RCC 7860 (cell line): ENCODE measurements at regions not wholly inside any gene's neighbourhood (a gene's known extent, or its start where the extent isn't known, plus 50 kb on each side); places are given as distances from the start of the nearest gene placed in this dataset.

Experiments
- DNase-seq: peaks from one replicate; pipeline ENCODE4 v3.0.0-alpha.2; 2015; ENCODE audit warnings: low spot score
- FAIRE-seq: peaks from 2 replicates; lab custom pipeline; 2012; peaks lifted over from hg19 to GRCh38; lab: Jason Lieb, UNC

DNA sequence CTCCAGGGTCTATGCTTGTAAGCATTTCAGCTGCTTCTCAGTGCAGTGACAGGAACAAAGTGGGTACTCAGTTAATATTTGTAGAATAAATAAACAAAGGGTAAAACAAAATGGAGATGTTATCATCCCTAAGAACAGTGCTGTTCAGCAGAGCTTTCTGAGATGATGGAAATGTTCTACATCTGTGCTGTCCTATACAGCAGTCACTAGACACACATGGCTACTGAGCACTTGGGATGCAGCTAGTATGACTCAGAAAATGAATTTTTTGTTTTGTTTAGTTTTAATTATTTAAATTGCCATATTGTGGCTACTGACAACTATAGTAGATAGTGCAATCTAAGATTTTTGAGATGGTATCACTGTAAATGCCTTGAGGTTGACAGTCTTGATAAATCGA is 283.8 kb upstream of the ADAMTS9 start:
- FAIRE-seq: no peak
- peak; percentile 4 for DNase-seq

DNA sequence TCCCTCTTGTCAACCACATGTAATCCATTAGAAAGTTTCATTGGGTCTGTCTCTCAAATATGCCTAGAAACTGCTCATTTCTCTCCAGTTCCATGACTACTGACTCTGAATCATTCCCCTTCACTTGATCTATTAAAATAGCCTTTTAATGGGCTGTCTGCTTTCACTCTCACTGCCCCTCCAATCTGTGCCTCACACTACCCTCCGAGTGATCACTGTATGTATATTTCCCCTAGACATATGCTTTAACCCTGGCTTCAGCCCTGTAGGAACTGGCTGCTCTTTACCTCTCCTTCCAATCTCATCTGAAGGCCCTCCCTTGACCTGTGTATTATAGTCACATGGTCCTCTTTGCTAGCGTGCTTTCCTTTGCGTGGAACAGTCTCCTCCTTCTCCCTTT is 282.8 kb upstream of the ADAMTS9 start:
- FAIRE-seq: no peak

DNA sequence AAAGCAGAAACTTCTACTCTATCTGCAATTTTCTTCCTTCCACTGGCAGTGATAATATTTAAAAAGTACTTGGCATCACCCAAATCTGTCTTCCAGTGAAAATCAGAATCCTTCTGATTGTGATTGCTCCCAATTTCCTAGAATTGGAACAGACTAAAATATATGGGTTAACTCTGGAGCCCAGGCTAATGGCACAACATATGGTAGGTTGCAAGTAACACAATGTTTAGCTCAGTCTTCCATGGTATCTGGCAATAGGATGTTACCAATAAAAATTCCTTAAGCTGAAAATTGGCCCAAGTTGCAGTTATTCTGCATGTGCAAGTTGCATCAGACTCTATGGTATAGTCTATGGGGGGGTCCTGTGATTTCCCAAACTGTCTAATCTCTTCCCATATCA is 273.5 kb upstream of the ADAMTS9 start:
- DNase-seq: no peak
- no peak for FAIRE-seq

More for the DNA sequence above, 282.8 kb upstream of the ADAMTS9 start:
- DNase-seq: no peak

DNA sequence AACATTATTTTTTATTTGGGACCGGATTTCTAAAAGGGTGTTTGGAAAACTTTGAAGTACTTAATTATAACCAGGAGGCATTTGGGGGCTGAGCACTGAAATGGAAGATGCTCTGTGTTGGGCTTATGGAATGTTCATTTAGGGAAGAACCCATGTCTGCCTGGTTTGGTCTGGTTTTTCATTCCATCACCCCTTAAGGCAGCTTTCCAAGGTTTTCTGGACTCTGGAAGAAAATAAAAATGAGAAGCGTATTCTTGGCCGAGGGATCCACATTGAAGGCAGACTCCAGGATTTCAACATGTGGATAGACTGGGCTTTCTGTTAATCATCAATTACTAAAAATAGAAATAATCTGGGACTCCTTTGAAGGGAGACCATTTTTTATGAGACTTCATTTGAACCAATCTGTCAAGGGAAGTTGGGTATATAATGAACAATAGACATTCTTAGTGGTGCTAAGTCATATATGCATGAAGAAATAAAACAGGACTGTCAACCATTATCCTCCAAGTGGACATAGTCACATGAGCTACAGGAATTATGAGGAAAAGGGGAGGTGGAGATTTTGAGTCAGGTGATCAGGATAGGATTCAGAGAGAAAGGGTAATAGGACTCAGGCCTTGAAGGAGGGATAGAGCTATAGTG is 270.5 kb upstream of the ADAMTS9 start:
- DNase-seq (no peak), FAIRE-seq (no peak)

DNA sequence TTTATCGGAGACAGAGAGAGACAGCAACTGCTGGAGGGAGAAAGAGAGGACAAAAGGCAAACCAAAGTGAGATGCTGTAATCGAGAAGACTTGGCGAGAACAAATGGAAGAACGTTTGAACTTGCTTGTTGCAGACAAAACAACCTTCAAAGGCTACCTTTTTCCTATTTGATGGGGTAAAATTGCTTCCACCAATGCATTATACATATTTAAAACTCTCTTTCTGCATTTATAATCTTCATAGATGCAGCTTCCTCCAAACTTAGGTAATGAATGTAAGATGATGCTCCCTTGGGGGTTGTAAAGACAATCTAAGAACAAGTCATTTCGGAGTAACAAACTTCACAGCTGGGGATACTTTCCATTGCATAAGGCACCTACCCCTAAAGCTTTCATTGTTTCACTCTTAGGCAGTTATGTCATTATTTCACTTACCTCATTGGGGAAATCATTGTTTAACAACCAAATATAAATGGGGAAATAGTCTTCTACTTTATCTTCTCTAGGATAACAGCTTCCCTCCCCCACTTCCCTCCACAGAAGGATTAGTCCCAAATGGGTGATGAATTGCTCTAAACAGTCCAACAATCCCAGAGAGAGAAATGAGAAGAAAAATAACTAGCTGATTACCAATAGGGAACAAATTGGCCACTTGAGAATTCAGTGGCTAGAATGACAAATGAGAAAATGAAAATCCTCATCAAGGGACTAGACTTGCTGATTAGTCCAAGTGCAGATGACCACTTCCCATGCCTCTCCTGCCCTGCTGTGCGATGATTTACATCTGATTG is 269.8 kb upstream of the ADAMTS9 start:
- no peak for FAIRE-seq
- no peak for DNase-seq

DNA sequence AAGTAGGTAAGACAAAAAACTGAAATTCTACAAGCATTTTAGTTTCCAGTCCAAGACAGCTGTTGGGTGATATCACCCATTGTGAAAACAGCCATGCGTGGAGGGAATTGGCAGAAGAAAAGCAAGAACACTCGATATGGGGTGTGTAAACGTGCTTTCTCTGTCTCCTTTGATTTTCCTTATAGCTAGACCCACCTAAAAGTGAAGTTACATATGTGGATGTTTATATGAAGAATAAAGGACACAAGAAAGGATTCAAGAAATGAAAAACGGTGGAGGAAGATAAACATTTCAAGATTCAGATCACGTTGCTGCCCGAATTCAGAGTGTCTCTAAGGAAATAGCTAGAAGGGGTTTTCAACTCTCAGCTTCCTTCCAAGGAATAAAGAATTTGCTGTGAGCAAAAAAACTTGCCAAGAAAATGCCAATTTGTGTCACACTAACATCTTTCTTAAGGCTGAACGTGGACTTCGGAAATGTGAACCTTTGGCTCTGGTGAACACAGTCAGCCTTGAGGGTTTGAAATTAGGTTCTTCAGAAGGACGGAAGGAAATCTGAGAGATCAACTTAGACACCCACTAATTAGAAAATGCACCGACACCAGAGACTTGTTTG is 269.0 kb upstream of the ADAMTS9 start:
- DNase-seq (no peak), FAIRE-seq (no peak)

DNA sequence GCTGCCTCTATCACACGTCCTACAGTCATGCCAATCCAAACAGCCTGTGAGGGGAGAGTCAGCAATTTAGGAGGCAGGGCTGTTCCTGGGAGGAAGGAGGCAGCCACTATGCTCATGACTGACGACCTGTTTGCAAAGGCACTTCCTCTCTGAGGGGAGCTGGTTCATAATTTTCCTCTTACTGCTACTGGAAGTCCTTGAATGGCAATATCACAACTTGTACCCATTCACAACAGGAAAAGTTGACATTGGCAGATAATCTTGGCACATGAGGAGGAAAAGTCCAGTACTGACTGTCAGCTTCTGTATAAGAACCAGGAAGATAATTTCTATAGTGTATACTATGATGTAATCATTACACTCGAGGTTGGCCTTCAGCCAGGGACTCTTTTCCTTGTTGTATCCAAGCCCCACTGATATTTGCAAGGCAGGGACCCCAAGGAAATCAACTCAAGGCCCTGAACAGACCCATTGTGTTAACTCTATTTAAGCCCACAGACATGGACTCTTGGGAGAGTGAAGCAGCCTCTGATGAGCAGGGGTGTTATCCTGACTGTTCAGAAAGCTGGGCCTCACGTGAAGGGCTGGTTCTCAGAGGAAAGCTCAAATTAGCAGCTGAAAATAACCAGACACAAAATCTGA is 267.3 kb upstream of the ADAMTS9 start:
- no peak for FAIRE-seq
- DNase-seq: no peak

DNA sequence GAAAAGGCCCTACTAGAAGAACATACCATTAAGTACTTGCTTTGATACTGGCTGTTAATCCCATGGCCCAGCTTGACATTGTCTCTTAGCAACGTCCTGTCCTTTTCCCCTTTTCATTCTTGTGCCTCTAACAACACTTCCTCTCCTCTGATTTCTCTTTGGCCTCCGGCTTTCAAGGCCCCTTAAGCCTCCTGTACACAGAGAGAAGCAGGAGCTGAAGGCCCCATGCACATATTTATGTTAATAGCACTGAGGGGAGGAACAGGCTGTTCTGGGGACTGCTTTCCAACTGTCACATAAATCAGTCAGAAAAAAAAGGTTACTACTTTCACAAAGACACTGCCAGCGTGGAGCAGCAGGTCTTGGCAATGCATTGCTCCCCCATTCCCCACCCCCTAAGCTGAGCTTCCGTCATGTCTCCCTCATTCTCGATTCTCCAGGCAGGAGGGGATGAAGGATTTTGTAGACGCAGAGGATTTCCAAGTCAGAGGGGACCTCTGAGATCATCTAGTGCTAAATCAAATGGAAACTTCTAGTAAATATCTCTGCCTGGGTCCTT is 257.4 kb upstream of the ADAMTS9 start:
- no peak for FAIRE-seq
- DNase-seq: no peak

DNA sequence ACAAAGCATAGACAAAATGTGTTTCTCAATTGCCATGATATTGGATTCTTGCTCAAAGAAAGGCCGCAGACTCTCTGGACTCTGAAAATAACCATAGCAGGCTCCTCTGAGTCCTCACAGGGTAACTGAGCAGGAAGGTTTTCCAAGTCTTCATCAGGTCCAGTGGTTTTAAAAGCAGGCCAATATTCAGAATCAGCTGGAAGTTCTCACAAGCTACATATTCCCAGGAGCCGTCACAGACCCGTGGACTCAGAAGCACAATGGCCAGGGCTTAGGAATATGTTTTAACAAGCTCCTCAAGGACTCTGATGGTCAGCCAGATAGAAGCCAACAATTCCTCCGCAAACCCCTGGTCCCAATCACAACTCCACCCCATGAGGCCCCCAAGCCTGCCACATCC is 256.1 kb upstream of the ADAMTS9 start:
- FAIRE-seq (no peak), DNase-seq (no peak)

DNA sequence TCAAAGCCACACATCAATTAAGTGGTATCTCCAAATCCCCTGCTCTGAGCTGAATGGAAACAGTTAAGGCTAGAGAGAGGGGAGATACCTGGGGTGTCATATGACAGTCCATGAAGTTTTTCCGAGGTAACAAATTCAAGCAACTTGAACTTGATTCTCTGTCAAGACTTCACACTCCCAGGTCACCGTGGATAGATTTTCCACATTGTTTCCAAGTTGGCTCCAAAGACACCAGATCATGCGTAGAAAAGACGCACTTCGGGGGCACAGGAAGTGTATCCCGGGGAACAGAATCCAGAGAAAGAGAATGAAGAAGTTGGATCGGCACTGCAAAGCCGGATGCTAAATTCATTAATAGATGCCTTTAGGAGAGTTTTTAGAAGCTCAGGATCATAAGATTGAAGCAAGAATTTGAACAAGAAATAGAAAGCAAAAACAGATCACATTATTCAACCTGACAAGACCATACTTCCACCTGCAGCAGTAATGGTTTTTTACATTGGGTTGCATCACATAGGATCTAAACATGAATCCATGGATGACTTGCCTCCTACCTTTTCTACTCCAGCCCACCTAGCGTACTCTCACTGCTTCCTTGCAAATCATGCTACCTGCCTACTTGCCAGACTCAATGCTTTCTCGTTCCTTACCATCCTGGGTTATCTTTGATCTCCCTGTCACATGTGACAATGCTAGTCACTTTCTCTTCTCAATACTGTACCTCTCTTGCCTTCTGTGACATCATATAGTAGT is 253.0 kb upstream of the ADAMTS9 start:
- no peak for FAIRE-seq
- no peak for DNase-seq

DNA sequence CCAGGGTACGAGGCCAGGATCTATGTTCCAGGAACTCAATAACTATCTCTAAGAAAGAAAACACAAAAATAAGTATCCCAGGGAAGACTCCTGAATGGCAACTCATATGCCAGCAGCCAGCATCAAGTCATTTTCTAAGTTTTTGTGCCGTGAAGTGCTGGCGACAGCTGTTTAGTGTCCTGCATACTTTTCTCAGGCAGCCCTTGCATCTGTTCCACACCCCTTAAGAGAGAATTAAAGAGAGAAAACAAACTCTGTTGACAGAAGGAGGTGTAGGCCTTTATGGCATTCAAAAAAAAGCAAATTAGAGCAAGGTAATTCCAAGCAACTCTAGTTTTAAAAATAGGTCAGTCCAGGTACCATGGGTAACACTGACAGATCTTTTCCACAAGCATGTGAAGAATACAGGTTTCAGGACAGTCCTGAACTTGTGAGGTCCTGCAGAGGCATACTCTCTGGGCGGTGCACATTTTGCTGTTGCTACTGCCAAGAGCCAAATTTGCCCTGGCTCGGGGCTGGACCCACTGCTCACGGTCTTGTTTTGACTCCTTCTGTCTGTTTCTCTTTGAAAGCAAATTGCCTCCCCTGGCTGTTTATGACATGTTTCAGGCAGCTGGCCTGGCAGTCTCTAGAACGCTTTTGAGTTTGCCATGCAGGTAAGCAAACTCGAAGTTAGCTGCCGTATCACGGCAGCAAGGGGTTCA is 252.1 kb upstream of the ADAMTS9 start:
- DNase-seq (no peak), FAIRE-seq (no peak)

DNA sequence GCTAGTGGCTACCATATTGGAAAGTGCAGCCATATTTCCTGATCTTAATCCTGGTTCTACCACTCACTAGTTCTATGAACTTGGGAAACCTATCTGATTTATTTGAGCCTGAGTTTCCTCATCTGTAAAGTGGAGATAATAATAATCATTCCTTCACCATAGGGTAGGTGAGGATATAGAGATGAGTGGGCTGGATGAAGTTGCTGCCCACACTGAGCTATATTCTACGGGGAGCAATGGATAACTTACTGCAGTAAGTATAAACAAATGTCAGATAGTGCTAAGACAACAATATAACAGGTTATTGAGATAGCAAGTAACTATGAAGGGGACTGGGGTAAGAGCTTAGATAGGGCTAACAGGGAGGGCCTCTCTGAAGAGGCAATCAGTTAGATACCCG is 251.5 kb upstream of the ADAMTS9 start:
- FAIRE-seq: no peak
- DNase-seq: no peak

DNA sequence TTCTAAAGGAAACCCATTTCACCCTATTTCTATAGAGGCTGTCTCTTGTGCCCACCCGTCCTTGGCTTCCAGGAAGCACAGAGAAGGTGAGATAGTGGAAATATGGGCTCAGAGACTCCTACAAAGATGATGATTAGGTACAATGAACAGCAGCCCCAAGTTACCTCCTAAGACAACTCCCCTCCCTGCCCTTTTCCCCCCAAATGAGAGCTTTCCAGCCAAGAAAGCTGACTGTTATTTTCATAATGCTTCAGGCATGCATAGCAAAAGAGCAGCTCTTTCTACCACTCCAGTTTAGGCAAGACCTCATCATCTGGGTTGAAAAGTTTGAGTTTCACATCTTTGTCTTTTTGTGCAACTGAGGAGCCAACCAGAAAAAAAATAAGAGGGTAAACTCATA is 248.8 kb upstream of the ADAMTS9 start:
- no peak for FAIRE-seq

DNA sequence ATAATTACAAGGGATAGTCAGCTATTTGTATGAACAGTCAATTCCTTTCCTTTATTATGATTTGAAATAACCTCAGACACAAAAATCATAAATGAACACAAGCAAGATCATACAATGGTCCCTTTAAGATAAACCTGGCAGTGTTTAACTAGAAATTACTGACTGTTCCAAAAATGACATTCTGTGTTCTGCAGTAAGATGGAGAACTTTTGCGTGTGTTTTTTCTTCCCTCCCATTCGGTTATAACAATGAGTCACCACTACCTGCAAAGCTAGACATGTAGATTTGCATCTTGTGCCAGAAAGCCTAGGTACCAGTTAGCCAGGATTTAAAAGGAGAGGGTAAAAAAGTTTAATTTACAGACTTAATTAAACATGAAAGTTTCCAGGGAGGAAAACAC is 248.2 kb upstream of the ADAMTS9 start:
- FAIRE-seq: no peak
- no peak for DNase-seq

More for the DNA sequence above, 248.8 kb upstream of the ADAMTS9 start:
- no peak for DNase-seq

DNA sequence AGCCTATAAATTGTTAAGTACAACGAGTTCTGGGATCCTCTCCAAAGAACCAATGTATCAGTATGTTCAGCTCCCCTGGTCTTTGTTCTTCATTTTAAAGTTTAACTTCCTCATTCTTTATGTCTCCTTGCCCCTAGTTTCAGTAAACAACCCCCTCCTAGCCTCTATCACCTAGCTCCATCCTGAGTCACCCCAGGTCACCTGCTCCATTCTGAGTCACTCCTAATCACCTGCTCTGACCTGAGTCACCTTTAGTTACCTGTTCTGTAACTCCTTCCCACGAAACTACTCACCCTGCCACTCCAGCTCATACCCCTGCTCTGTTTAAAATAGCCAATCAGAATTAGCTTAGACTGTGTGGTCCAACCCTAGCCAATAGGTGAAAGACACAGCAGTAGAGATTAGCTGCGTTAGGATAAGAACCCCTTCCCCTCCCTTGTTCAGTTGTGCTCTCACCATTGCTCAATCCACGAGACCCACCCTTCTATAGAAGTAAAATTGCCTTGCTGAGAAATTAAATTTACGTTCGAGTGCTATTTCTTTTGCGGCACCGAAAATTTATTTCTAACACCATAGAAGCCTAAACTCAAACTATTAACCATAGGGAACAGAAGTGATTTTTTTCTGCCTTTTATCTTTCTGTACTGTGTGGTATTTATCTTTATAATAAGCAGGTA is 245.0 kb upstream of the ADAMTS9 start:
- DNase-seq: no peak
- FAIRE-seq: no peak

DNA sequence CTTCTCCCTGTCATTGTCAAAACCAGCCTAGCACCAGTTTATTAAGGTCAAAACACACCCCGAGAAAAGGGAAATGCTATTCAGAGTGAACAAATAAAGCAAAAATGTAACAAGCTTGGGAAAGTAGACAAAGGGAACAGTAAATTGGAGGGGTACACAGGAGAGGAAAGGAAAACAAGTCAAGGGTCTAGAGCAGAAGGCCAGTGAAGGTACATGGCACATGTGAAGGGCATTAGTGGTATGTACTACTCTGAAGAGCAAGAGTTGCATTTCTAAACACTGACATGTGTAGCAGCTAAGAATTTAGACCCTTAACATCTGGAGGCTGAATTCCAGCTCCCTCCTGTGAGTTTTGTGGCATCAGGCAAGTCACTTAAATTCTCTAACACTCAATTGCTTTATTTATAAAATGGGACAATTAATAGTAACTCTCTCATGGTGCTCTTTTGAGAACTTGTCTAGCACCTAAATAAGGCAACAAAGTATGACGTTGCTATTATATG is 244.3 kb upstream of the ADAMTS9 start:
- DNase-seq (no peak), FAIRE-seq (no peak)

DNA sequence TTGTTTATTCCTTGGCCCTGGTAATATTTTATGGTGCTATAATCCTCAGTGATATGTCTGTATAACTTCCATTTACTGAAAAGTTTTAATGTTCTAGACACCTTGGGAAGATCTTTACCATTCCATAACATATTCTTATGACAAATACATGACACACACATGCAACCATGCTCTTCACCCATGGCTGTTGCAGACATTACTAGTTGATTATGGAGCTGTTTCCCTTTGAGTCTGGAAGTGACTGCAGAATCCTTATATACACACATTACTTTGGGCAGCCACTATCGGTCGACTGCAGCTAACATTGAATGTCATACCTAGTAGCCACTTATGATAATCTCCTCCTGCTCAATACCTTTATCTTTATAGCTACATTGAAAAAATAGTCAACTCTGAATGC is 243.1 kb upstream of the ADAMTS9 start:
- FAIRE-seq (no peak), DNase-seq (no peak)

DNA sequence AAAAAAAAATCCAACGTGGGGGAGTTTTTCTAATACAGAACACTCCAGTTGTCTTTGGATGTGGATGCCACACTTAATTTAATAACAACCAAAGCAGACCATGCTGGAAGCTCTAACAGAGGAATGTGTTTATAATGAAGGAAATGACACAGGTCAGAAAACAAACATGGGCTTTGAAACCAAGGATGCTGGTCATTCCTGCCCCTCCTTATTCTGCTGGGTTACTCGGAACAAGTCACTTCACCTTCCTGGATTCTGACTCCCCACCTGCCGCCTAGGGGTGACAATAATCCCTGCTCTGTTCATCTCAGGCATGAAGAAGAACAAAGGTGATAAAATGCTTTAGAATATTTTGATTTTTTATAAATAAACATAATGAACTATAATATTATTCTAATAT is 240.9 kb upstream of the ADAMTS9 start:
- FAIRE-seq: no peak

DNA sequence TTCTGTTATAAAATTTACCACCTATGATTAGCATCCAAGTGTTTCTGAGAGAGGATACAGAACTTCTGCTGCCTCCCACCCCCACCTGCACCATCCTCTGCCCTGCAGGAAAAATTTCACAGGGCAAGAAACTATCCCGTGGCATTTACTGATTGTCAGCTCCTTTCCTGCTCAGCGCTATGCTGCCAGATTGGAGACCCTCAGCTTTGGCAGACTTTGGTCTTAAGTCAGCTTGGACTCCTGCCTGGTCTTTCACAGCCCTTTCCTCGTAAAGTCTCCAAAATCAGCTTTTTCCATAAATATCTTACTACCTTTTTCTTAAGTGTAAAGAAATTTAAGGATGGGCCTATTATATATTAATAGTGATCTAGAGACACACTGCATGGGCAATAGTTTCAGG is 239.9 kb upstream of the ADAMTS9 start:
- no peak for DNase-seq
- FAIRE-seq: no peak

More for the DNA sequence above, 240.9 kb upstream of the ADAMTS9 start:
- DNase-seq: no peak
